Neural progenitor cell (in vitro differentiated cells): ENCODE measurements at regions not wholly inside any gene's neighbourhood (a gene's known extent, or its start where the extent isn't known, plus 50 kb on each side); places are given as distances from the start of the nearest gene placed in this dataset.
A peak's percentile ranks its signal among the peaks of the same experiment; 100 is the strongest.
"Not testable (repeated sequence)": the region's sequence is repeated elsewhere in the genome, so short reads cannot be mapped to it uniquely, and the experiment has no call there.

Experiments used
- DNase-seq: peaks from one replicate; pipeline ENCODE4 v3.0.0-alpha.2; 2016; ENCODE audit warnings: low spot score
- H2AFZ ChIP-seq: fragments of 200-600 bp; sonication (generic); replicated peaks from 2 replicates; pipeline ENCODE4 v1.6.1; 2016; ENCODE audit warnings: antibody characterized with exemption
- H3F3A ChIP-seq: fragments of 200-600 bp; sonication (generic); 2 replicates; pipeline ENCODE4 v1.6.1; 2016; ENCODE audit warnings: antibody characterized with exemption, low read depth
- H3K27ac ChIP-seq: fragments of 200-600 bp; sonication (generic); 2 replicates; pipeline ENCODE4 v1.5.1; 2016; ENCODE audit warnings: mild to moderate bottlenecking
- H3K27me3 ChIP-seq: fragments of 200-600 bp; sonication (generic); 2 replicates; pipeline ENCODE4 v1.6.1; 2016; ENCODE audit warnings: mild to moderate bottlenecking, moderate library complexity
- H3K36me3 ChIP-seq: fragments of 200-600 bp; sonication (generic); 2 replicates; pipeline ENCODE4 v1.5.1; 2016
- H3K4me1 ChIP-seq: fragments of 200-600 bp; sonication (generic); 2 replicates; pipeline ENCODE4 v1.6.1; 2016; ENCODE audit warnings: mixed run types
- H3K4me2 ChIP-seq: fragments of 200-600 bp; sonication (generic); 2 replicates; pipeline ENCODE4 v1.6.1; 2016
- H3K4me3 ChIP-seq: fragments of 200-600 bp; sonication (generic); 2 replicates; pipeline ENCODE4 v1.5.1; 2016
- H3K79me2 ChIP-seq: fragments of 200-600 bp; sonication (generic); 2 replicates; pipeline ENCODE4 v1.6.1; 2016; ENCODE audit warnings: low read depth
- H3K9ac ChIP-seq: fragments of 200-600 bp; sonication (generic); 2 replicates; pipeline ENCODE4 v1.6.1; 2016
- H3K9me3 ChIP-seq: fragments of 200-600 bp; sonication (generic); 2 replicates; pipeline ENCODE4 v1.5.1; 2016; ENCODE audit warnings: low read depth
- H4K20me1 ChIP-seq: fragments of 200-600 bp; sonication (generic); 2 replicates; pipeline ENCODE4 v1.6.1; 2016; ENCODE audit warnings: low read depth
- H3K27ac Mint-ChIP-seq: 3 replicates; pipeline ENCODE4 v1.8.0; 2021; ENCODE audit warnings: mixed read lengths
- H3K27me3 Mint-ChIP-seq: 2 replicates; pipeline ENCODE4 v1.8.0; 2022; ENCODE audit warnings: low read depth, mild to moderate bottlenecking, inconsistent platforms, moderate library complexity, mixed read lengths; ENCODE audit not compliant: insufficient read depth
- H3K36me3 Mint-ChIP-seq: 3 replicates; pipeline ENCODE4 v1.8.0; 2021; ENCODE audit warnings: mixed read lengths
- H3K4me1 Mint-ChIP-seq: 3 replicates; pipeline ENCODE4 v1.8.0; 2021; ENCODE audit warnings: mixed read lengths
- H3K4me3 Mint-ChIP-seq: 3 replicates; pipeline ENCODE4 v1.8.0; 2021; ENCODE audit warnings: mild to moderate bottlenecking, moderate library complexity, mixed read lengths
- H3K9me3 Mint-ChIP-seq: 3 replicates; pipeline ENCODE4 v1.8.0; 2020; ENCODE audit warnings: mixed read lengths
- CTCF ChIP-seq: fragments of 200-600 bp; sonication (generic); IDR thresholded peaks from 2 replicates; pipeline ENCODE4 v1.5.1; 2017; ENCODE audit warnings: antibody characterized with exemption, mild to moderate bottlenecking
- EZH2 ChIP-seq: fragments of 200-600 bp; sonication (generic); IDR thresholded peaks from 2 replicates; pipeline ENCODE4 v1.6.1; 2017; ENCODE audit warnings: antibody characterized with exemption, mild to moderate bottlenecking, moderate library complexity
- EZH2phosphoT487 ChIP-seq: fragments of 200-600 bp; sonication (generic); IDR thresholded peaks from 2 replicates; pipeline ENCODE4 v1.6.1; 2017; ENCODE audit warnings: antibody characterized with exemption

- Histone ChIP-seq H3K36me3 (no peaks in the 10 kb centered on the region), H3K9ac (no peak overlapping the region), H3K27me3 (no peaks in the 10 kb centered on the region), H3K4me3 (no peak overlapping the region), H3K4me1 (no peaks in the 10 kb centered on the region), H3F3A (no peaks in the 10 kb centered on the region), H3K79me2 (no peaks in the 10 kb centered on the region), H2AFZ (no peak overlapping the region), H3K4me2 (no peak overlapping the region), H3K27ac (no peak overlapping the region), H3K9me3 (no peaks in the 10 kb centered on the region), H4K20me1 (no peaks in the 10 kb centered on the region)
- no peak overlapping the region for H3K4me3 Mint-ChIP-seq
- no peak overlapping the region for H3K27ac Mint-ChIP-seq
- no peaks in the 10 kb centered on the region for H3K4me1 Mint-ChIP-seq
- H3K36me3 Mint-ChIP-seq, result no peaks in the 10 kb centered on the region
- no peak for DNase-seq
- H3K27me3 Mint-ChIP-seq, result no peaks in the 10 kb centered on the region
- no peak for TF ChIP-seq EZH2
- H3K9me3 Mint-ChIP-seq, result peaks cover 2% of the 10 kb centered on the region
Measured at GRCh38 chr14:81618695-81619094, 85.0 kb upstream of the SEL1L start.

- H3K4me3 Mint-ChIP-seq, result no peak overlapping the region
- H3K4me3 ChIP-seq, result no peak overlapping the region
- peak overlapping the region; percentile 5 for H2AFZ ChIP-seq
- no peaks in the 10 kb centered on the region for H3K4me1 ChIP-seq
- H3K9me3 ChIP-seq, result no peaks in the 10 kb centered on the region
- no peaks in the 10 kb centered on the region for H3K9me3 Mint-ChIP-seq
- H3K4me2 ChIP-seq, result no peak overlapping the region
- H3K79me2 ChIP-seq, result no peaks in the 10 kb centered on the region
- H3K27ac ChIP-seq, result no peak overlapping the region
- no peak overlapping the region for H3K9ac ChIP-seq
- no peaks in the 10 kb centered on the region for H3K36me3 Mint-ChIP-seq
- no peaks in the 10 kb centered on the region for H3K36me3 ChIP-seq
- no peaks in the 10 kb centered on the region for H3K4me1 Mint-ChIP-seq
- no peak overlapping the region for H3K27ac Mint-ChIP-seq
- DNase-seq, result no peak
- no peaks in the 10 kb centered on the region for H3F3A ChIP-seq
- H4K20me1 ChIP-seq, result no peaks in the 10 kb centered on the region
- no peaks in the 10 kb centered on the region for H3K27me3 ChIP-seq
- no peaks in the 10 kb centered on the region for H3K27me3 Mint-ChIP-seq
- TF ChIP-seq CTCF, result no peak
- no peak for TF ChIP-seq EZH2
- TF ChIP-seq EZH2phosphoT487, result no peak
Measured at GRCh38 chr14:81619816-81620215, 86.2 kb upstream of the SEL1L start.

GRCh38 chr14:81623771-81624396 lies 90.2 kb upstream of the SEL1L start:
- H3F3A ChIP-seq, H3K9me3 ChIP-seq, H3K79me2 ChIP-seq, H3K36me3 ChIP-seq, H3K27ac Mint-ChIP-seq, H3K27ac ChIP-seq, H3K36me3 Mint-ChIP-seq, H3K4me2 ChIP-seq, H4K20me1 ChIP-seq, H3K9me3 Mint-ChIP-seq, H3K27me3 ChIP-seq, DNase-seq, H3K9ac ChIP-seq, H2AFZ ChIP-seq, H3K4me1 ChIP-seq, H3K27me3 Mint-ChIP-seq, H3K4me3 ChIP-seq, H3K4me3 Mint-ChIP-seq, H3K4me1 Mint-ChIP-seq: not testable (repeated sequence)

- no peak overlapping the region for H2AFZ ChIP-seq
- H3K36me3 Mint-ChIP-seq, result no peaks in the 10 kb centered on the region
- H3K9me3 ChIP-seq, result no peaks in the 10 kb centered on the region
Measured at GRCh38 chr14:81625343-81625742, 91.7 kb upstream of the SEL1L start.

More at GRCh38 chr14:81625343-81625742, 91.7 kb upstream of the SEL1L start:
- Histone ChIP-seq H3K27me3 (no peaks in the 10 kb centered on the region), H3K4me3 (no peak overlapping the region), H3F3A (no peaks in the 10 kb centered on the region), H3K79me2 (no peaks in the 10 kb centered on the region), H3K9ac (no peak overlapping the region), H4K20me1 (no peaks in the 10 kb centered on the region), H3K4me2 (no peak overlapping the region), H3K36me3 (no peaks in the 10 kb centered on the region), H3K27ac (no peak overlapping the region), H3K4me1 (no peaks in the 10 kb centered on the region)
- TF ChIP-seq EZH2phosphoT487 (no peak), CTCF (peak; percentile 79)
- no peak overlapping the region for H3K4me3 Mint-ChIP-seq
- H3K4me1 Mint-ChIP-seq, result peaks cover 3% of the 10 kb centered on the region
- H3K27ac Mint-ChIP-seq, result no peak overlapping the region
- peaks cover 5% of the 10 kb centered on the region for H3K27me3 Mint-ChIP-seq
- H3K9me3 Mint-ChIP-seq, result no peaks in the 10 kb centered on the region
- peak; percentile 57 for DNase-seq
